ENCODE measurements at regions not wholly inside any gene's neighbourhood (a gene's known extent, or its start where the extent isn't known, plus 50 kb on each side); places are given as distances from the start of the nearest gene placed in this dataset.

- no peak for DNase-seq
Measured at GRCh38 chr3:132239587-132239986, 77.6 kb upstream of the ACP3 start.

- no peak for DNase-seq
Measured at GRCh38 chr3:132241776-132242514, 75.3 kb upstream of the ACP3 start.

- no peak for DNase-seq
Measured at GRCh38 chr3:132242790-132243189, 74.4 kb upstream of the ACP3 start.

DNA sequence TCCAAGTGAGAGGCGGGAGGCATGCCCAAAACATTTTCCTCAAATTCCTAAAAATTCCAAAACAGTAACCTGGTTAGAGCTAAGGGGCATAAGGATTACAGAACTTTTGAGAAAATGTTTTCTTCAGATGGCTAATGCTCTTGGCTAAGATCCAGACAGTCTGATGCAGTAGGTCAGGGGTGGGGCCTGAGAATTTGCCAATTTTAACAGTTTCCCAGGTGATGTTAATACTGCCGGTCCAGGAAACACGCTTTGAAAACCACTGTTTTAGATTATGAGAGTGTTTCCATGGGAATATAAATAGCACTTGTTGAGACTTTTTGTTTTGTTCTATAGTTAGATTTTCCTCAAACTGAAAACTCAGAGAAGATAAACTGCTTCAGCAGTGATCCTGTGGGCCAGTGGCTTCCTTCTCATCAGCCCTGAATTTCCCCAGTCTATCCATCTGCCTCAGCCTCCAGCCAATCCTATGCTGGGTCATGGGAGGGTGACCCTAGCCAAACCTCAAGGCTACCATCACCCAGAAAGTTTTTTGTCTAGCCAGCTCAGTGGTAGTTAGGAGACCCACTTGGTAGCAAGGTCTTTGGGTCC lies 71.6 kb upstream of the ACP3 start:
- DNase-seq: no peak

GRCh38 chr3:132246212-132246611 lies 71.0 kb upstream of the ACP3 start:
- no peak for DNase-seq

GRCh38 chr3:132247211-132247610 lies 70.0 kb upstream of the ACP3 start:
- peak; percentile 68 for DNase-seq

DNA sequence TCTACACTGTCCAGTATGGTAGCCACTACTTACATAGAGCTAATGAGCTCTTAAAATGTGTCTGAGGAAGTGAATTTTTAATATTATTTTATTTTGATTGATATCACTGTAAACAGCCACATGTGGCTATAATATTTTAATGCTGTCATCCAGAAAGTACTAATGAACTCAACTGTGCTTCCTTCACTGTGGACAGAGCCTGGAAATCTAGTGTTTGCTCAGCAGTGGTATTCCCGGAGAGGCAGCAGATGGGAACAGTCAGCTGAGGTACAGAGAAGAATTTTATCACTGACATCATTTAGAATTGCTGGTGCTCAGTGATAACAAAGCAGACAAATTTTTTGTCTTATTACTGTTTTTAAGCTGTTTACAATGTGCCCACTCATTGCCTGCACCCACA lies 68.7 kb upstream of the ACP3 start:
- no peak for DNase-seq

DNA sequence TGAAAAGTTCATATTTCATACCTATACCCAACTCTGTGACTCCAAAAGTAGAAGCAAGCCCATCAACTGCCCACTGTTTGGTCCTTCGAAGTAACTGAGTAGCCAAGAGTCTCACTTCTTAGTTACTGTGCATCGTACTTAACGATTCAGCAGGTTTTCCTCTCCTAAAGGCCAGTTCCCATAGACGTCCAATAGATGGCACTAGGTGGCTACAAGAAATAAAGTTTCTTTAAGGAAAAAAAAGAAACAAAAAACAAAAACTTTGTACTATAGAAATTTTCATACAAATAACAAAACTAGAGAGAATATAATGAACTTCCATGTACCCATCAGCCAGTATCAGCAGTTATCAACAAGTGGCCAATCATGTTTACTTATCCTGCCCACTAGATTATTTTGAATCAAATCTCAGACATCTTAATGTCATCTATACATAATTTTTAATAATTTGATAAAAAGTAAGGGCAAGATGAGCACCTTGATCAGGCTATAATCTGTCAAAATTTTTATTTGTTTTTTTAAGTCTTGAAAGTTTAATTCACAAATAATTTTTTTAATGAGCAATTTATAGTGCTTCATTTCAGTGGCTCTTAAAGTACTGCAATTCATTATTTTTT lies 63.8 kb upstream of the ACP3 start:
- DNase-seq: peak; percentile 24

GRCh38 chr3:132254076-132254755 lies 63.0 kb upstream of the ACP3 start:
- no peak for DNase-seq

DNA sequence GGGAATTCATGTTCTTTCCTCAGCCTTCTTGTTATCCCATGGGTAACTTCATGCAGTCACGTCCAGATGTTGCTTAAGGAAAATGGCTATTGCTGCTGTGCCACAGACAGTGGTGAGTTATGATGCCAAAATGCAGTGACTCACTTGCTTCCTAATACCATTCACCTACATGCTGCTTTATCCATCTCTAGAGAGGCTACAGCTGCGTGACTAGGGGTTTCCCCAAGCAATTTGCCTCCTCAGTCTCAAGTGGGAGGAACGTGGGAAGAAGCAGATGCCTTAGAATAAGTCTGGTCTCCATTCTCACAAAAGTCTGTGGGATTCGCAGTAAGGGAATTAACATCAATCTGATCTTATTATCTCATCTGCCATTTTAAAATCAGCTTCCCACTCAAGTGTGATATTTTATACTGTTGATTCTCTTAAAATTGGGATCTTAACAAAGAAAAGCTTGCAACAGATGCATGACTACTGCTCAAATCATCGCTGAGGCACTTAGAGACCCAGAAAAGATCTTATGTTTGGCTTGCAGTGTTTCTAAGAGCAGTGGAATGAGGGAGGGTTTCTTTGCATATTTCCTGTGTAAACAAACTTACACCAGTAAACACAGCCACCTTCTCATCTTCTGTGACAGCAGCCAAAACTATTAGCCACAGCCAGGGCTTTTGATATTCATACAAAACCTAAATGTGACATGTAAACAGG lies 62.0 kb upstream of the ACP3 start:
- DNase-seq: no peak

- DNase-seq: no peak
Measured at GRCh38 chr3:132256989-132257388, 60.2 kb upstream of the ACP3 start.

- no peak for DNase-seq
Measured at GRCh38 chr3:132261506-132261905, 55.7 kb upstream of the ACP3 start.

DNA sequence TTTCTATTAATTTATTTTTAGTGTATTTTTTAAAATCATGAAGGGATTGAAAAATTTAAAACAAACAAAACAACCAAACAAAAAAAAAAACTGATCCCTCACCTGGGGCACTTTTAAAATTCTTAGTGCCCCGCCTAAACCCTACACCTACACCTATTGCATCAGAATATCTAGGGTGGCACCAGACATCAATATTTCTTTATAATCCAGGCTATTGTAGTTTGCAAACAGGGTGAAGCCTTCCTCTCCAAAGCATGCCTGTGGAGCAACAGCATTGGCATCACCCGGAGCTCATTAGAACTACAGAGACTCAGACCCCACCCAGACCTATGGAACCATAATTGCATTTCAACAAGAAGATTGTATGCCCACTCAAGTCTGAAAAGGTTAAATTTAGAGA lies 54.9 kb upstream of the ACP3 start:
- no peak for DNase-seq

DNA sequence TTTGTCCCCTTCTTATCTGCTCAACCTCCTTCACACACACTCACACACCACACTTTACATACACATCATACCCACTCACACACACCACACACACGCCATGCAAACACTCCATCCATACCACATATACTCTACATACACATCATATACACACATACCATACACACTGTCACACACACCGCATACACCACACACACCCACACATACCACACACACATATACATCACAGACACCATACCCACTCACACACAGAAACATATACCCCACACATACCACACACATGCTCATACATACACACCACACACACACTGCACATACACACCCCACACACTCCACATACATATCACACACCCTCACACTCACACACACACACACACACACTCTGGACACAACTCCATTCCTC lies 54.3 kb upstream of the ACP3 start:
- DNase-seq: no peak

DNA sequence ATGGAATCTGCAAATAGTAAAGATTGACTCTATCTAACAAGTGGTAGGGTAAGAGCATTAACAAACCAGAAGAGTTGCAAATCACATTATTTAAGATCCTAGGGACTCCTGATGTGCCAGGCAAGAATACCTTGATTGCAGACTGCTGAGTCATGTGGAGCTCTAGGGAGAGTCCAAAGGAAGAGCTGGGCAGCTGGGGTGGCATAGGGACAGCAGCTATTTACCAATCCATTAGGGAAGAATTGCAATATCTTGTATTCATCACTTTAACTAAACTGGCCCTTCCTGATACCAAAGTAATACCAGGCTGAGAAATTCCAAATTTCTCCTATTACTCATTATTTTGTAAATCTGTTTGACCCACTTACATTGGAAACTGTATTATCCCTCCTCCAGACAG lies 52.2 kb upstream of the ACP3 start:
- DNase-seq: no peak

GRCh38 chr3:132265488-132265887 lies 51.7 kb upstream of the ACP3 start:
- DNase-seq: no peak

GRCh38 chr3:132267391-132267993 lies 49.7 kb upstream of the ACP3 start:
- no peak for DNase-seq

Data from DMS79 (cell line).